Lung (tissue), 11 donors: ENCODE measurements at regions not wholly inside any gene's neighbourhood (a gene's known extent, or its start where the extent isn't known, plus 50 kb on each side); places are given as distances from the start of the nearest gene placed in this dataset.
A peak's percentile ranks its signal among the peaks of the same experiment; 100 is the strongest.

Source experiments
- ATAC-seq: fragments of 200-7000 bp; cut with Tn5 transposase; one replicate; pipeline ENCODE4 v1.9.1; 2020; ENCODE audit warnings: moderate number of reproducible peaks; ENCODE audit not compliant: insufficient read depth, low FRiP score
- DNase-seq, 3 donors: peaks; one replicate each; pipeline ENCODE4 v3.0.0-alpha.2; 2013 to 2017
- H3K27ac ChIP-seq, 2 donors: one replicate each; pipeline ENCODE4 v1.5.1; 2013; ENCODE audit warnings: mild to moderate bottlenecking in 2 of 2, moderate library complexity in 2 of 2, control low read depth in 1 of 2, inconsistent platforms in 1 of 2, low read depth in 1 of 2, low read length in 1 of 2
- H3K27me3 ChIP-seq, 3 donors: one replicate each; pipeline ENCODE4 v1.5.1; 2013; ENCODE audit warnings: low read length in 2 of 3; ENCODE audit not compliant: control insufficient read depth in 3 of 3, insufficient read depth in 3 of 3
- H3K36me3 ChIP-seq, 4 donors: one replicate each; pipeline ENCODE4 v1.5.1; 2013; ENCODE audit warnings: low read length in 4 of 4, mild to moderate bottlenecking in 1 of 4, moderate library complexity in 1 of 4; ENCODE audit not compliant: control insufficient read depth in 4 of 4, insufficient read depth in 4 of 4
- H3K4me1 ChIP-seq, 5 donors: one replicate each; pipeline ENCODE4 v1.5.1; 2013; ENCODE audit warnings: low read length in 5 of 5, mild to moderate bottlenecking in 2 of 5, moderate library complexity in 1 of 5; ENCODE audit not compliant: control insufficient read depth in 5 of 5, insufficient read depth in 5 of 5
- H3K4me3 ChIP-seq: one replicate; pipeline ENCODE4 v1.5.1; 2013; ENCODE audit warnings: mild to moderate bottlenecking, control low read depth, moderate library complexity
- H3K9ac ChIP-seq, 2 donors: one replicate each; pipeline ENCODE4 v1.5.1; 2013; ENCODE audit warnings: low read length in 2 of 2, control low read depth in 1 of 2; ENCODE audit not compliant: insufficient read depth in 1 of 2
- H3K9me3 ChIP-seq, 4 donors: one replicate each; pipeline ENCODE4 v1.5.1; 2013; ENCODE audit warnings: low read length in 3 of 4, mild to moderate bottlenecking in 1 of 4, moderate library complexity in 1 of 4; ENCODE audit not compliant: control insufficient read depth in 4 of 4, insufficient read depth in 3 of 4
- CTCF ChIP-seq: IDR thresholded peaks from 2 replicates; pipeline ENCODE4 v1.5.1; 2012; ENCODE audit warnings: mild to moderate bottlenecking; ENCODE audit errors: control extremely low read depth, extremely low read depth
- WGBS, 2 donors: extraction: QIAGEN DNeasy Blood & Tissue Kit; methylation state at CpG; one replicate each; pipeline ENCODE4 v1.1.7; 2013; 5-methylcytosine and 5-hydroxymethylcytosine counted together
- donor health status: control.
- donor health status: control.
- donor health status: Bipolar disorder and iron deficiency.
- donor health status: healthy.
- donor health status: DM: yes; HTN: yes; CAD: no.

- H3K4me1 ChIP-seq = peaks cover 0 to 3% (median 0%) of the 10 kb centered on the region in 5 donors
- WGBS, 2 donors = 79 to 88% methylated on average over 9 of the region's 9 CpGs
- no peak for TF ChIP-seq CTCF
- no peaks in the 10 kb centered on the region for H3K27me3 ChIP-seq
- no peak overlapping the region for H3K27ac ChIP-seq
- ATAC-seq (no peak), DNase-seq (no peak)
- no peak overlapping the region for H3K9ac ChIP-seq
- no peak overlapping the region for H3K4me3 ChIP-seq
- H3K36me3 ChIP-seq = no peaks in the 10 kb centered on the region
- peaks cover 0 to 3% (median 0%) of the 10 kb centered on the region in 4 donors for H3K9me3 ChIP-seq
These were observed 118.1 kb upstream of the LYZL2 start for GRCh38 chr10:30747633-30748032.

GRCh38 chr10:30745953-30746352, 116.4 kb upstream of the LYZL2 start:
- no peak overlapping the region for H3K27ac ChIP-seq
- H3K4me3 ChIP-seq = no peak overlapping the region
- ATAC-seq (no peak), DNase-seq (no peak)
- peaks cover 0 to 3% (median 0%) of the 10 kb centered on the region in 5 donors for H3K4me1 ChIP-seq
- no peak overlapping the region for H3K9ac ChIP-seq
- H3K9me3 ChIP-seq = peaks cover 0 to 3% (median 0%) of the 10 kb centered on the region in 4 donors
- no peaks in the 10 kb centered on the region for H3K36me3 ChIP-seq
- WGBS, 2 donors = 86 to 87% methylated on average over 5 of the region's 5 CpGs
- no peak for TF ChIP-seq CTCF
- H3K27me3 ChIP-seq = no peaks in the 10 kb centered on the region

- Histone ChIP-seq H3K27me3 (no peaks in the 10 kb centered on the region), H3K27ac (no peak overlapping the region), H3K9ac (no peak overlapping the region), H3K4me3 (no peak overlapping the region), H3K4me1 (peaks cover 0 to 3% (median 0%) of the 10 kb centered on the region in 5 donors), H3K36me3 (no peaks in the 10 kb centered on the region), H3K9me3 (peaks cover 0 to 3% (median 0%) of the 10 kb centered on the region in 4 donors)
- DNase-seq (no peak), ATAC-seq (no peak)
- no peak for TF ChIP-seq CTCF
- WGBS, 2 donors = 83 to 86% methylated on average over 1 of the region's 1 CpG
These were observed 114.6 kb upstream of the LYZL2 start for GRCh38 chr10:30744106-30744505.

- H3K27ac ChIP-seq = peak overlapping the region in 1 of 2 donors; percentile 21
- ATAC-seq (no peak), DNase-seq (no peak)
- H3K4me1 ChIP-seq = peaks cover 0 to 3% (median 0%) of the 10 kb centered on the region in 5 donors
- no peak overlapping the region for H3K9ac ChIP-seq
- H3K27me3 ChIP-seq = no peaks in the 10 kb centered on the region
- WGBS, 2 donors = 96 to 100% methylated on average over 3 of the region's 3 CpGs
- H3K4me3 ChIP-seq = no peak overlapping the region
- H3K9me3 ChIP-seq = peaks cover 0 to 3% (median 0%) of the 10 kb centered on the region in 4 donors
- TF ChIP-seq CTCF = no peak
- H3K36me3 ChIP-seq = no peaks in the 10 kb centered on the region
These were observed 114.0 kb upstream of the LYZL2 start for GRCh38 chr10:30743586-30743985.
